HG03139 (cell line): ENCODE measurements at regions not wholly inside any gene's neighbourhood (a gene's known extent, or its start where the extent isn't known, plus 50 kb on each side); places are given as distances from the start of the nearest gene placed in this dataset.

Source experiments
- ATAC-seq: cut with Tn5 transposase; IDR thresholded peaks from one replicate; pipeline ENCODE4 v1.9.1; 2021; ENCODE audit not compliant: unreplicated experiment

DNA sequence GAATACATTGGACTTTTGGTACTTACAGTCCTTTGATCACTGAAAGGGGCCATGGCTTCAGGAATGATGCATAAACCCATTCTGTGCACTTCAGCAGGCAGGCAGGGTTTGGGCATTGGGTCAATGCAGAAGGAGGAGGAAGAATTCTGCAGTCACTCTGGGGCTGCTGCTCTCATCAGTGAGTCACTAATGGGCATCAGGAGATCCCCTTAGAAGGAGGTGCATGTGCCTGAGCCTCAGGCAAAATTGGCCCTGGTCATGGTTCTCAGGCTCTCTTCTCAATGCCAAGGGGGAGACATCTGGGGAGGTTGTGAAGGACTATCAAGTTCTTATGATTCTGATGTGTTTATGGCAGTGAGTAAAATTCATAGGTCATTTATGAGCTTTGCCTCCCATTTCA lies 52.0 kb upstream of the TNP1 start:
- ATAC-seq: no peak

DNA sequence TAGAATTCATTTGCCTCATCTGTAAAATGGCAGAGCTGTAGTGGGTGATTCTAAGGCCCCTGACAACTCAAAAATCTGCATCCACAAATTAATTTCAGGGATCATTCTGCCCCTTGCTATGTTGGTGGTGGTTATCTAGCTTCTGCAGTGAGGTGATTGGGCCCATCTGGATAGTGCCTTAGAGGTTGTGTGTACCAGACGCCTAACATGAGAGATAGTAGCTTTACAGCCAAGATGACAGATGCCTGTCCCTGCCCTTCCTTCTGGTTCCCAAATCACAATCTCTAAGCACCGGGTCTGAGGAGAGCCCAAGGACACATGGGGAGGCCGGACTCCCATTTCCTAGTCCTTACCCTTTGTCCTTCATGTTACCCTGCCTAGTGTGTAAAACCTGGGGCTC lies 51.1 kb upstream of the TNP1 start:
- ATAC-seq: no peak

DNA sequence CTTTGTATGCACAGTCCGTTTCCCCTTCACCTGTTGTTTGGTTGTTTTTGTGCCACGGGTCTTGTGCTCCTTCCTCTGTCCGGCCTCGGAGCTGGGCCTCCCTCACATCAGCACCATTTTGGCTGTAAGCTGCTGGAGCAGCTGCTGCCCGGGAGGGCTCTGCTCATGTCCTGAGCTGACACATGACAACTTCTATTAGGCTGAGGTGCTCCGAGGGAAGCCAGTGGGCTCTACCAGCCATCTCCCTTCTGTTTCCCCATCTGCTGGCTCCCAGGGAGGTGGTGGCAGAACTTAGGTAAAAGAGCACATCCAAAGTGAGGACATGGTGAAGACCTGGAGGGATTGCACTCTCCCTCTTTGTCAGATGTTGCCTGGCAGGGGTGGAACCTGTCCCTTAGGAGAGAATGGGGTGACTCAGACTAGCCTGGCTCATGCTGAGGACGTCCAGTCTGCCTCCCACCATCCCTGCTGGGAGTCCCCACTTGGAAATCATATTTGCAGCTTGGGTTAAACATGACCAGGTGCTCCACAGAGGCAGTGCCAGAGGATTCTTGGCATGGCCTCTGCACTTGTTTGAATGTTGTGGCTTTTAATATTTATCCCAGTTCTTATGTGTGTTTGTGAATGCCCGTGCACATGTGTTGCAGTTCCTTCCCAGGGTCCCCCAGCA lies 49.8 kb upstream of the TNP1 start:
- no peak for ATAC-seq
